ENCODE measurements at regions not wholly inside any gene's neighbourhood (a gene's known extent, or its start where the extent isn't known, plus 50 kb on each side); places are given as distances from the start of the nearest gene placed in this dataset.
A peak's percentile ranks its signal among the peaks of the same experiment; 100 is the strongest.

- no peaks in the 10 kb centered on the region for H3K4me1 ChIP-seq (ENCODE audit: insufficient read depth, poor library complexity, severe bottlenecking)
- H3K27ac ChIP-seq (ENCODE audit: poor library complexity, severe bottlenecking) = no peak overlapping the region
- no peak for TF ChIP-seq CTCF (IDR thresholded peaks at IDR 0.05; ENCODE audit: poor library complexity, severe bottlenecking)
- no peaks in the 10 kb centered on the region for H3K36me3 ChIP-seq (ENCODE audit: low read depth)
- no peak for ATAC-seq (ENCODE audit: low read depth)
- H3K27me3 ChIP-seq (ENCODE audit: insufficient read depth, poor library complexity, severe bottlenecking) = no peaks in the 10 kb centered on the region
- no peak overlapping the region for H3K4me3 ChIP-seq (ENCODE audit: severe bottlenecking)
- no peak for DNase-seq (ENCODE audit: low spot score)
- H3K9me3 ChIP-seq (ENCODE audit: severe bottlenecking) = no peaks in the 10 kb centered on the region
These were observed 541.2 kb downstream of the CDH10 start for GRCh38 chr5:24103451-24104023.

GRCh38 chr5:24110004-24110615 is 534.7 kb downstream of the CDH10 start:
- Histone ChIP-seq H3K27me3 (ENCODE audit: insufficient read depth, poor library complexity, severe bottlenecking) (no peaks in the 10 kb centered on the region), H3K36me3 (ENCODE audit: low read depth) (no peaks in the 10 kb centered on the region), H3K27ac (ENCODE audit: poor library complexity, severe bottlenecking) (no peak overlapping the region), H3K4me3 (ENCODE audit: severe bottlenecking) (no peak overlapping the region), H3K4me1 (ENCODE audit: insufficient read depth, poor library complexity, severe bottlenecking) (no peaks in the 10 kb centered on the region), H3K9me3 (ENCODE audit: severe bottlenecking) (no peaks in the 10 kb centered on the region)
- DNase-seq (ENCODE audit: low spot score) (no peak), ATAC-seq (ENCODE audit: low read depth) (0 out of 3 replicates have a peak, but pooled peaks have one; percentile 62)
- peak; percentile 97 for TF ChIP-seq CTCF (IDR thresholded peaks at IDR 0.05; ENCODE audit: poor library complexity, severe bottlenecking)

- no peak for ATAC-seq (ENCODE audit: low read depth)
- Histone ChIP-seq H3K4me3 (ENCODE audit: severe bottlenecking) (no peak overlapping the region), H3K9me3 (ENCODE audit: severe bottlenecking) (no peaks in the 10 kb centered on the region), H3K27ac (ENCODE audit: poor library complexity, severe bottlenecking) (no peak overlapping the region), H3K36me3 (ENCODE audit: low read depth) (no peaks in the 10 kb centered on the region), H3K4me1 (ENCODE audit: insufficient read depth, poor library complexity, severe bottlenecking) (no peaks in the 10 kb centered on the region), H3K27me3 (ENCODE audit: insufficient read depth, poor library complexity, severe bottlenecking) (no peaks in the 10 kb centered on the region)
- DNase-seq (ENCODE audit: low spot score) = no peak
- no peak for TF ChIP-seq CTCF (IDR thresholded peaks at IDR 0.05; ENCODE audit: poor library complexity, severe bottlenecking)
These were observed 532.4 kb downstream of the CDH10 start for GRCh38 chr5:24112420-24112819.

- DNase-seq (ENCODE audit: low spot score) (no peak), ATAC-seq (ENCODE audit: low read depth) (no peak)
- Histone ChIP-seq H3K4me1 (ENCODE audit: insufficient read depth, poor library complexity, severe bottlenecking) (no peaks in the 10 kb centered on the region), H3K27ac (ENCODE audit: poor library complexity, severe bottlenecking) (no peak overlapping the region), H3K4me3 (ENCODE audit: severe bottlenecking) (no peak overlapping the region), H3K36me3 (ENCODE audit: low read depth) (no peaks in the 10 kb centered on the region), H3K9me3 (ENCODE audit: severe bottlenecking) (no peaks in the 10 kb centered on the region), H3K27me3 (ENCODE audit: insufficient read depth, poor library complexity, severe bottlenecking) (no peaks in the 10 kb centered on the region)
- TF ChIP-seq CTCF (IDR thresholded peaks at IDR 0.05; ENCODE audit: poor library complexity, severe bottlenecking) = no peak
These were observed 526.4 kb downstream of the CDH10 start for GRCh38 chr5:24118351-24118750.

- H3K27me3 ChIP-seq (ENCODE audit: insufficient read depth, poor library complexity, severe bottlenecking) = no peaks in the 10 kb centered on the region
- TF ChIP-seq CTCF (IDR thresholded peaks at IDR 0.05; ENCODE audit: poor library complexity, severe bottlenecking) = no peak
These were observed 509.2 kb downstream of the CDH10 start for GRCh38 chr5:24135536-24135935.

More at GRCh38 chr5:24135536-24135935, 509.2 kb downstream of the CDH10 start:
- Histone ChIP-seq H3K4me3 (ENCODE audit: severe bottlenecking) (no peak overlapping the region), H3K9me3 (ENCODE audit: severe bottlenecking) (no peaks in the 10 kb centered on the region), H3K27ac (ENCODE audit: poor library complexity, severe bottlenecking) (no peak overlapping the region), H3K36me3 (ENCODE audit: low read depth) (no peaks in the 10 kb centered on the region), H3K4me1 (ENCODE audit: insufficient read depth, poor library complexity, severe bottlenecking) (peaks cover 11% of the 10 kb centered on the region)
- no peak for DNase-seq (ENCODE audit: low spot score)
- ATAC-seq (ENCODE audit: low read depth) = peak; percentile 92

Measured in RWPE2 (cell line).